Lung microvascular endothelial cell (primary cell): ENCODE measurements at regions not wholly inside any gene's neighbourhood (a gene's known extent, or its start where the extent isn't known, plus 50 kb on each side); places are given as distances from the start of the nearest gene placed in this dataset.

Experiments
- DNase-seq, 2 donors: peaks; one replicate each; pipeline versions ENCODE4 v3.0.0 to v3.0.0-alpha.2; 2010; ENCODE audit warnings: low read depth in 2 of 2

DNA sequence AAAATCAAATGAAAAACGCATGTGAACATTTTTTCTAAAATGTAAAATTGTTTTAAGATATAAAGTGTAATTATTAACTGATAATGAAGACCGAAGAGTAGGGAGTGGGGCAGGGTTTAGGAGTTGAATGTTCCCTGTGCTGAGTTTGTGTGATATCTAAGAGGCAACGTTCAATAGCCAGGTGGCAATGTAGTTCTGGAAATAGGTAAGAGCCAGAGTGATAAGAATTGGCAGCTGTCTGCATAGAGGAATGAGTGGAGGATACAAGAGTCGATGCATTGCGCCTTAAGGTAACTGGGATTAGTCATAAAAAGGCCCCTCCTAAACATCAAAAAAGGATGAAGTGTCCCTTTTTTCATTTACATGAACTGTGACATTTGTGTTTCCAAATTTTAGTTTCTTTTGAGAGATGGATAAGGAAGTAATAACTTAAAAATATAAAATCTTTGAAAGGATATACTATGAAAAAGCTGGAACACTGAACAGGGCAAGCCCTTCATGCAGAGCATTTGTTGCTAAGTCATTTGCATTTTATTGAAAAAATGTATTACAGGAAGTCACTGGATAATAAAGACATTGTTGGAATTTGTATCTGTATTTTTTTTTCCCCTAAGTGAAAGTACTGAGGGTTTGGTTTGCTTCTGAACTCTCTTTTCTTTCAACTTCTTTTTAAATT lies 659.3 kb downstream of the ACTL7B start:
- no peak for DNase-seq

DNA sequence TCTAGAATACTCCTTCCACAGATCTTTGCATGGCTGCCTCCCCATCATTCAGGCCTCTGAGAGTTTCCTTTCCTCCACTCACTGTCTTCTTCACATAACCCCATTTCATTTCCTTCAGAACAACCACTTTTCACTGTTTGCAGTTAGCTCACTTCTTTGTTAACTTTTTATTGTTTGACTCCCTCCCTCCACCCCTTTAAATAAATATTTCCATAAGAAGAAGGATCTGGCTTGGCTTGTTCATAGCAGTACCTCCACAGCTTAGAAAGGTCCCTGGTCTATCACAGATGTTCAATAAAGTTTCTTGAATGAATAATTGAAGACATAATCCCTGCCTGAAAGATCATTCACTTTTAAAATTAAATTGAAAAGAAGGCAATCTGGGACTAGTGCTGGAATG lies 661.6 kb downstream of the ACTL7B start:
- no peak for DNase-seq

DNA sequence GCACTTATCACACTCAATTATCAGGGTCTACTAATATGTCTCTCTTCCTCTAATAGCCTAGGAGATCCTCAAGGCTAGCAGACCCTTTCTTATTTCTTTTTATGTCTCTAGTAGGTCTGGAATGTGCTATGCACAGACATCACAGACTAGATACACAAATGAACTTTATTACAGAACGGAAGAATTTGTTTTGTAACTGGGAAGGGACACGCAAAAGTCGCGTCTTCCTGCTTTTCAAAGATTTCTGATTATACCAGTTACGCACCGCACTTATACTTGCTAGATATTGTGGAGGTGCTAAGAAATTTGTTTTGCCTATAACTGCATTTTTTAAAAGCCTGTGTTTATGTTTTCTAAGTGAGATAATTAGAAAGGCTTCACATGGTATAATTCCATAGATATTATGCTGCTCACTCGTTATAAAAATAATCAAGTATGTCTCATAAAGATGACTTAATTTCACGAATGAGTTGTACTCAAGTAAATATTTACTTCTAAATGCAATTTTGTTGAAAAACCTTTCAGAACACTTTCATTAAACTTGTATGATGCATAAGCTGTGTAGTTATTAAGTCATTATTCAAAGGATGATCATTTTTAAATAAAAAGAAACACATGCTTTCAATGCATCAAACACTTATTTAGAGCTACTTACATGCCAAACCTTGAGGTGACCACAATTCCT lies 662.6 kb downstream of the ACTL7B start:
- no peak for DNase-seq

DNA sequence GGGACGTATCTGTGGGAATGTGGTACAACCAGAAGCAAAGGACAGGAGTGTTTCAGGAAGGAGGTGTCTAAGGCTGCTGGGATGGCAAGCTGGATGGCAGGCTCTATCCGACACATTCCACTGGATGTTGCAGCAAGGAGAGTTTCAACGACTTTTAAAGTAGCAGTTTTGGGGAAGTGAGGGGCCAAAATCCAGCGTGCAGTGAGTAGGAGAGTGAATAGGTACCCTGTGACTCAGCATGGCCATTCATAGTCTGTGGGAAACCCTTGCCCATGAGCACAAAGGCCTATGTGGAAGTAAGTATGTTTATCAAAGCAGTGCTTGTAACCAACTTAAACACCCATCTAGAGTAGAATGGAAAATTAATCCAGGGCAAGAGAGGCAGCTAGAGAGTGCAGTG lies 664.7 kb downstream of the ACTL7B start:
- DNase-seq, result no peak

DNA sequence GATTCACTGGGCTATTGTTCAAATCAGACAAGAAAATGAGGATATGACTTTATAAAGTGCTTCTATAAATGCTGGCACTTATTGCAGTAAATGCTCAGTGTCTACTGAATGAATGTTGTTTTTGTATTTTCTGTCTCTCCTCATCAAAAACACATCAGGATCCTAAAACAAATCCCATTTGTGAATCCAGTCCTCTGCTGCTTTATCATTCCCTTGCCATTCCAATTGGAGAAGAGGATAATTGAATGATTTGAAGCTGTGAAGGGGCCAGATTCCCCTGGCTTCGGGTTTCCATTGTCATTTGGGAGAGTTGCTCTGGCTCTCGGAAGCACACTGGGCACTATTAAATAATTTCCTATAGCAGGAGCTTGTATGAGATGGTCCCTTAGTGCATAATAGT lies 666.8 kb downstream of the ACTL7B start:
- DNase-seq, result no peak

DNA sequence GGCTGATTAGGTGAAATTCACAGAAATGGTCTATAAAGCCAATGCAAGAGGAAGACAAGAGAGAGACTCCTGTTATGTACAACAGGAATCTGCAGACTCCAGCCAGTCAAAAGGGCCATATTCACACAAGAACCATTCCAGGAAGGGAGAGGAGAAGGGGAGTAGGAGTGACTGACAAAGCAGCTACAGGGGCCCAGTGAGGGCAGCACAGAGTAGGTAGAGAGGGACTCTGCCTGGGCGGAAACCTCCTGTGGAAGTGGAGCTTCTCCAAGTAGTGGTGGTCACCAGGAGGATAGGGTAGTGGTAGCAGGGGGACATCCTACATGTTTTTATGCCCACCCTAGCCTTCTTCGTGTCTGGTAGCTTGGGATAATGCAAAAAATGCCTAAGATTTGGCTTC lies 667.3 kb downstream of the ACTL7B start:
- DNase-seq, result no peak

DNA sequence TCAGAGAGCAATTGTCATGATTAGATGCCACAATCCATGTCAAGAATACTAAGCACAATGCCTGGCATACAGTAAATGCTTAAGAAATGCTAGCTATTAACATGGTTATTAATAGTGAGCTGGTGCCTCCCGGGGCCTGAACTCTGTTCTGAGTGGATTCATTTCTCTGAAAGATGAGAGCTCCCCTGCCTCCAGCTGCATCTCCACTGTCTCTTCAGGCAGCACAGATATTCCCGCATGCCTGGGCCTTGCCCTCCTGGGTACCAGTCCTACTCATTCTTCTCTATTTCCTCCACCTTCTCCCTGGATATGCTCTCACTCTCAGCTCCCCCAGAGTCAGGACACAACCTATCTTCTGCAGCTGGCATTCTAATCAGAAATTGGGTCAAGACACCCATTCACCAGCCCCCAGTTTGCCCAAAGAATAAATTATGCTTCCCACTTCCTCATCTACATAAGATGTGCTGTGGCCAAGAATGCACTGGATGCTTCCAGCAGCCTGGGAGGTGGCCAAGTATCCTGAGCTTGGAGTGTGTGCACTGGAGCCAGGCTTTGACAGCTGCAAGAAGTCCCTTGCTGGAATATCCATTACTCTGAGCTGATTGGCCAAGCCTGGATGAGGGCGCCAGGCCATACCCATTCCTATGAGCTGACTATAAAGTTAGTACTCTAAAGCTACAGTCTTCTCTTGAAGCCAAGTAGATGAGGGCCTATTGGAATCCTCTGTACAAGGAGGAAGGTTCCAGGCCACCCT lies 669.0 kb downstream of the ACTL7B start:
- peak in 1 of 2 donors; percentile 15 for DNase-seq

DNA sequence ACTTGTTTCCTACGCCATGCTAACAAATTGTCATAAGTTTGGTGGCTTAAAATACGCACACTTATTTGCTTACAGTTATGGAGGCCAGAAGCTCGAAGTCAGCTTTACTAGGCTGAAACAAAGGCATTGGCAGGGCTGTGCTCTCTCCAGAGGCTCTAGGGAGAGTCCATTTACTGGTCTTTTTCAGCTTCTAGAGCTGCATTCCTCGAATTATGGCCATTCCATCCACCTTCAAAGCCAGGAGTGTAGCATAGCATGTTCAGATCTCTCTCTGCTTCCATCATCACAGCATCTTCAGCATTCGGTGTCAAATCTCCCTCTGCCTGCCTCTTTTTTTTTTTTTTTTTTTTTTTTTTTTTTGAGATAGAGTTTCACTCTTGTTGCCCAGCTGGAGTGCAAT lies 670.2 kb downstream of the ACTL7B start:
- no peak for DNase-seq

DNA sequence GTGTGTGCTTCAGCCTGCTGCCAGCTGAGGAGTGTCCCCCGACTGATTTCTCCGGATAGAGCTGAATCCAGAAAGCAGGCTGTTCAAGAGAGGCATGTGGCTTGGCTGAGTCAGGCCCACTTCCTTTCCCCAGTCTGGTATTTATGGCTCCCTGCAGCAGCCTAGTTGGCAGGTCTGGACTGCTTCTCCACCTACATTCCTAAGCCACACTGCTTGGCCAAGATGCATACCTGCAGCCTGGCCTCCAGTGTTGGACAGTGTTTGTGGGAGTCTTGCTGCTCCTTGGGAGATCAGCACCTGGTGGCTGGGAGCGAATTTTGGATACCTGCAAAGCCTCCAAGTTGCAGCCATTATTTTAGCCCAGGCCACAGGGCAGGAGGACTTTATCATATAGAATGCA lies 670.8 kb downstream of the ACTL7B start:
- peak; percentile 59 to 83 for DNase-seq

DNA sequence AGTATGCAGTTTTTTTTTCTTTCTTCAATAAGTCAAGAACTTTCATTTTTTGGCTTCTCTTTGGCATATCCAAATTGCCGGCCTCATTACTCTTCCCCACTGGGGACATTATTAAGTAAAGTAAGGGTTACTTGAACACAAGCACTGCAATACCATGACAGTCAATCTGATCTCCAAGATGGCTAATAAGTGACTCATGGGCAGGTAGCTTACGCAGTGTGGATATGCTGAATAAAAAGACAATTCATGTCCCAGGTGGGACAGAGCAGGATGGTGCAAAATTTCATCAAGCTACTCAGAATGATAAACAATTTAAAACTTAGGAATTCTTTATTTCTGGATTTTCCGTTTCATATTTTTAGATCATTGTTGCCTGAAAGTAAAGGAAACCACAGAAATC lies 671.8 kb downstream of the ACTL7B start:
- DNase-seq, result no peak

DNA sequence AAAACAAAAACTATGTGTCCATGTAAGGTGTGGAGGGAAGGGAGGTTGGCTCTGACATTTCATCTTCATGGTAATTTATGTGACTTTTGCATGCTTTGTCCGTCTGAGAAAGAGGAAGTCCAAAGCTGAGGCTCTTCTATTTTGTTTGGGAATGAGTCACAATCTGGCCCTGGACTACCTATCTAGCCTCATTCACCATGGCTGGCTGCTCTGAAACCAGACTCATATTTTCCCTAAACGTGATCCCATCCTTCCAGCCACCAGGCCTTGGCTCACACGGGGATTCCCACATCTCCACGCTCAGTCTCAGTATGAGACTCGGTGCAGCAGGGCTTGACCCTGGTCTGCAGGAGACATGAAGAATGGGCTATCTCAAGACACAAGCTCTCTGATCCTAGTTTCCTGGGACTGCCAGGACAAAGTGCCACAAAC lies 672.8 kb downstream of the ACTL7B start:
- DNase-seq, result peak; percentile 81 to 87

DNA sequence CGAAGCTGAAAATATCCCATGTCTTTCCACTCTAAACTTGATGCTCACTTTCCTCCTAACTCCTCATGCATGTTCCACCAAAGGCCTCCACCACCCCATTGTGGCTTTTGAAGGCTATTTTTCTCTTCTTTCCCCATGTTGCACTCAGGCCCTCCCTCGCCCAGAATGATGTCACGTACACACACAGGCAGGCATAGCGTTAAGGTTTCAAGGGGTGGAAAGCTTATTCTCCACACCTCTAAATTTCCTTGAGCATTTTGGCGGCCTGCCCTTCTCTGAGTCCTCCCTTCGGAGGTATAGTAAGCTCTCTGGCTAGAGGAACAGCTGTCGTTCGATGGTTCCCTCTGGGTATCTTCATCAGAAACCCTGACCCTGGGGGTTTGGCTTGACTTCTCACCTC lies 673.5 kb downstream of the ACTL7B start:
- no peak for DNase-seq

DNA sequence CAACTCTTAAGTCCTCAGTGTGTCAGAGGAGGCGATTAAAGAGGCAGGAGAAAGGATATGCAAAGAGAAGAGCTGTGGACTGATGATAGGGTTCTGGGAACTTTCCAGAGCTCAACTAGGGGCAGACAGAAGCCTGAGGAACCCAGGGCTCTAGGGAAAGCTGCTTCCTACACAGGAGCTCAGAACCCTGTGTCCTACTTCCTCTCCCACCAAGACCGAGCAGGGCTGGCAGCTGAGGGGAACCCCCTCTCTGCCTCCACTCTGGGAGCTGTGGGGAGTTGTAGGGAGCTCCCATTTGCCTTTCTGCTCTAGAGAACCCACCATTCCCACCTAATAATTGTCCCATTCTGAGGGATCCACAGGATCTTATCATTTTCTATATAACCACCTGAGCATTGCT lies 674.3 kb downstream of the ACTL7B start:
- DNase-seq, result no peak

DNA sequence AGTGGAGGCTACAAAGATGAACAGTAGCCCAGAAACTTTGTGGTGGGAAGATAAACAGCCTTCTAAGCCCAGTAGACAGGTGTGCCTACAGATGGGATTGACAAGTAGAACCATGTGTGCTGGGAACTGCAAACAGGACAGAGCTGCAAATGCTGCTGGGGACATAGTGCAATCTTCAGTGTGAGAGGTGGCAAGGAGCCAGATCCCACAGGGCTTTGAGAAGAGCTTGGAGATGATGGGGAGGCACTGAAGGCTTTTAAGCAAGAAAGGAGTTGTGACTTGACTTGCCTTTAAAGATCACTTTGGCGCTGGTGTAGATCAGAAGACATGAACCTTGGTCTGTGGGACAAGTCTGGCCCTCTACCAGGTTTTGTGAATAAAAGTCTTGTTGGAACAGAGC lies 675.2 kb downstream of the ACTL7B start:
- DNase-seq, result no peak

DNA sequence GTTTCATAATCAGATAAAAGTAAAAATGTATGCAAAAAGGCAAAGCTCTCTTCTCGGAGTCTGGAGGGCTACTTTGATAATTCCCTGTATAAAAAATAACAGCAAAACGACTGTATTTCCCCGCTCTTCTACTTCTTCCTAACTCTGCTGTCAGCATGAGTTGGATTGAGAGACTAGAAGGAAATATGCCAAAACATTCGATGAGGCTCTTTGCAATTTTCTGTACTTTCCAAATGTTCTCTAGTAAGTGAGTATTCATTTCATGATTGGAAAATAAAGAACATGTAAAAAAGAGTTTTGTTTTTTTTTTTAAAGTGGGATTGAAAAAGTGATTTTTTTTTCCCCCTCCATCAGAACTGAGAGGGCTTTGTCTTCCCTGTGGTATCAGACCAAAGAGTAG lies 677.5 kb downstream of the ACTL7B start:
- DNase-seq, result no peak

DNA sequence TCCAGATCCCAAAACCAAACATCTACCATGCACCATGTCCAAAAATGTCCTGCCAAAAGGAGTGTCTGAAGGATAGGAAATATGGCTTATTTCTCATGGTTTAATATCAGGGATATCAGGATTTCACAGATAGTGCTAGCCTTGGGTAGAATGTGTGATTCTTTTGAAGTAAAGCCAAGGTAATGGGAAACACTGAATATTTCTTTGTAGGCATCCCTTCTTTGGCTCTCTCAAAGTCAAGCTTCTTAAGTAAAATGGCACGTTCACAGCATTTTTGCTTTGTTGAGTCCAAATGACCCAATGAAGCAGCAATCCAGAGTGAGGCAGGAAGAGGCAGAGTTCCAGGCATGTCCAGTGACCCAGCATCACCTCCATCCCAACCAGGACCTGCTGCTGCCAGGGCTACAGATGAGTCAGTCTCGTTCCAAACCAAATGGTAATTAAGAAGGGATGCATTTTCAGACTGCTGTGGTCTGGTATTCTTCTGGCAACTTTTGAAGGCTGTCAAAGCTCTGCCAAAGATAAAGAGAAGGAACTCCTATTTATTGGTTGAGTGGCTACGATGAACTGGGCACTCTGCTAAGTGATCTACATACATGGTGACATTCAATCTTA lies 678.8 kb upstream of the KLF4 start:
- DNase-seq, result peak in 1 of 2 donors; percentile 25

DNA sequence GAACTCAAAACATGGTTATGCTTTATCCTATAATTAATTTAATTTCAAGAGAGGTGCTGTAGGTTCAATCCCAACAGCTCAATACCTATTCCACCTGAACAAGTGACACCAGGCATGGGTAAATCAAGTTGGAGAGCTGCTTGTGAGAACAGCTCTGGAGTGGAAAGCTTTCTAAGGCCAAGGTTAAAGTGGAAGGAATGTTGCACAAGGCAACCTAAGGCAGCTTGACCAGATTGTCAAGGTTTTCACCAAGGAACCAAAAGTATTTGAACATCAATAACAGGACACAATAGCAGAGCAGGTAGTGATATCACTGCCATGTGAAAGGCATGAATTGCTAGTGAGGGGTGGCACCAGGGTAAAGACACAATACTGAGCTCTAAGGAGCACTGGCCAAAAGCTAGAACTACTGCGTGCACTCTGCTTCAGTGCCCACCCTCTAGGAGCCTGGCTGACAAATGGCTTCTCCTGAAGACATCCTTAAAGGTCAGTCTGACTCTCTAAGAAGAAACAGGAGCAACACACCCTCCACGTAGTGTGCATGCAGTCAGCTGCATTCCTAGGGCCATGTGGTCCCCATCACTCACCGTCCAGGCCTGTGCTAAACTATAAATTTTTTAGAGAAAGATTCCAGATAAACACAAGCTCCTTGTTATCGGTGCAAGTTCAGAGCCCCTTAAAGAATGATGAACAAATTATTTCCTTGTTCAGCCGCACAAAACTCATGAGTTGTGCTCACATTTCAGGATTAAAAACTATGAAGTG lies 677.7 kb upstream of the KLF4 start:
- no peak for DNase-seq

DNA sequence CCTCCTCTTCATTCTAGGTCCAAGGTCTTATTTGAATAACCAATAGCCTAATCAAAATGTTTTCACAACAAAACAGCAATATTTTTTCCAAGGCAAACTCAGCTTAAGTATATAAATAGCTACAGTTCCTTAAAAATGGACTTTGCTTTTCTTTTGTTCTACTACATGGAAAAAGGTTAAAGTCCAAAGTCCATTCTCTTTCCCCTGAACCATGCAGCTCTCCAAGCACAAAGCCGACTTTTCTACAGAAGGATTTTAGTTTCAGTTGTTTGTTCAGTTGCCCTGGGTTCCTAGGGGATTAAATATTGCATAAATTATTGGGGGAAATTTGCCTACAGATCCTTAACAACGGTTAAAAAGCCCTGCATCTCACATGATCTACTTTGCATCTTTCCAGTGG lies 677.0 kb upstream of the KLF4 start:
- no peak for DNase-seq

DNA sequence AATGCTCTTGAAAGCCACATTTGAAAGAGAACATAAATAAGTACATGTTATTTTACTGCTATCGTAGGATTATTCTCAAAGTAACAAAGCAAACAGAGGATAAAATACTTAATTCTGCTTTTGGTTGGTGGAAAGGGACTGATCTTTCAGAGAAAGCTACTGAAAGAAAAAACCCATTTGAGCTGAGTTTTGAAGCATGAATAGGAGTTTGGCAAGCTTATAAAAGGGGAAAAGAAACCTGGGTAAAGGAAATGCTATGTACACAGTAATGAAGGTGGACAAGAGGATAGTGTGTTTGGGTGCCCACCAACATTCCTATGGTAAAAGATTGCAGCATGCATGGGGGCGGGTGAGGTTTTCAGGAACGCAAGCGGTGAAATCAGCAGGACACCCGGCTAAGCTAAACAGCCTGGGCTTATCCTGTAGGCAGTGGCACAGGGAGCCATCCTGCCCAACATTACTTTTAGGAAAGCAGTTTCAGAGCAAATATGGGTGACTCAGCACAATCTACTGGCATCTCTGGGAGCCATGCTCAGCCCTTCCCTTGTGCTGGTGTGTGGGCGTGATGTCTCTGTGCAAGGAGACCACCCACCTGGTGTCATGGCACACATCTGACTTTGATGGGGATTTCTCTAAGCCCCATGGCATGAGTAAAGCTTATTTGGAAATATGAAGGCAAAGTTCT lies 673.9 kb upstream of the KLF4 start:
- DNase-seq, result no peak

DNA sequence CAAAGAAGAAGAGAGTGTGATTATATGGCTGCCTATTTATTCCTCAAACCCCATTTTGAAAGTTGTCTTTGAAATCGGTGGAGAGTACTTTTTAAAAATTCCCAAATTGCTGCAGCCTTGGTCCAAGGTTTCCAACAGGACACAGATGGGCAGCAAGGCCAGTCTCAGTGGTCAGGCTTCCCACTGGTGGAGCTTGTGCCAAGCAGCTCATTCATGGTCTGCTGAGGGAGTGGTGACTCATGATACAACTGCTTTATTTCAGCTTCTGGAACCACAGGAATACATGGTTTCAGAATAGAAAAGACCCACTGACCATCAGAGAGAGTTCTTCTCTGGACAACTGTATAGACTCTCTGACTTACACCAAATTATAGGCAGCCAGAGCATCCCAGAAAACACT lies 673.1 kb upstream of the KLF4 start:
- DNase-seq, result peak; percentile 42 to 63

DNA sequence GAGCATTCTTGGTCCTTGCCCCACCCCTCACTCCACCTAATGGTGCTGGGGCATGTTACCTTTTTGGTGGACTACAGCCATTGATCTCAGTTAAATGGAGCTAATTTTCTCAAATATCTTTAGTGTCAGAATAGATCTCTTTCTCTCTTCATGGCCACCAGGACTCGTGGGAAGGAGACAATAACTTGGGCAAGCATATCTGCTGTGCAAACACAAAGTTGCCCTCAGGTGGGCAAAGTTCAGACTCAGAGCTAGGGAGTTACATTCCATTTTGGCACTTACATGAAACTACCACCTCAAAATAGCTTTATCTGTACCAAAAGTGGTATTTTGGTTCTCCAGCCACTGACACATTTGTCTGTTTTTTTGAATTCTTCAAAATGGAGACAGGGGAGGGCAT lies 671.9 kb upstream of the KLF4 start:
- DNase-seq, result no peak
